ENCODE measurements at regions not wholly inside any gene's neighbourhood (a gene's known extent, or its start where the extent isn't known, plus 50 kb on each side); places are given as distances from the start of the nearest gene placed in this dataset.

DNA sequence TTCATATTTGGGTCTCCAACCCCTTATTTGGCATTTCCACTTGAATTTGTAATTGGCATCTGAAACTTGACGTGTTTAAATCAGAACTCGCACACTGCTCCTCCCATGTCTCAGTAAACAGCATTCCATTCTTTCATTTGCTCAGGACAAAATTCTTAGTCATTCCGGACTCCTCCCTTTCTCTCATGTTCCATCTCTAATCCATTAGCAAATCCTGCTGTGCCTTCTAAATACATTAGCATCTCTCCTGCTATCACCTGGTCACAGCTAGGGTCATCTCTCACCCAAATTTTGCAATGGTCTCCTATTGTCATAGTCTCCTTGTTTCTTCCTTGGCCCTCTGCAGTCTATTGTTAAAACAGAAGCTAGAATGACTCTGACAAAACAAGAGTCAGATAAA is 119.9 kb upstream of the CADPS start:
- no peak for DNase-seq
- no peak overlapping the region for H3K27ac ChIP-seq
- no peak overlapping the region for H3K4me3 ChIP-seq
- intact Hi-C loops (cut with DNase I) = no loop called here
- H3K9me3 ChIP-seq = no peaks in the 10 kb centered on the region
- TF ChIP-seq POLR2AphosphoS5 (IDR thresholded peaks at IDR 0.05) (no peak), EP300 (IDR thresholded peaks at IDR 0.05) (no peak), POLR2A (IDR thresholded peaks at IDR 0.05) (no peak)
- TF ChIP-seq, protein P1, sequence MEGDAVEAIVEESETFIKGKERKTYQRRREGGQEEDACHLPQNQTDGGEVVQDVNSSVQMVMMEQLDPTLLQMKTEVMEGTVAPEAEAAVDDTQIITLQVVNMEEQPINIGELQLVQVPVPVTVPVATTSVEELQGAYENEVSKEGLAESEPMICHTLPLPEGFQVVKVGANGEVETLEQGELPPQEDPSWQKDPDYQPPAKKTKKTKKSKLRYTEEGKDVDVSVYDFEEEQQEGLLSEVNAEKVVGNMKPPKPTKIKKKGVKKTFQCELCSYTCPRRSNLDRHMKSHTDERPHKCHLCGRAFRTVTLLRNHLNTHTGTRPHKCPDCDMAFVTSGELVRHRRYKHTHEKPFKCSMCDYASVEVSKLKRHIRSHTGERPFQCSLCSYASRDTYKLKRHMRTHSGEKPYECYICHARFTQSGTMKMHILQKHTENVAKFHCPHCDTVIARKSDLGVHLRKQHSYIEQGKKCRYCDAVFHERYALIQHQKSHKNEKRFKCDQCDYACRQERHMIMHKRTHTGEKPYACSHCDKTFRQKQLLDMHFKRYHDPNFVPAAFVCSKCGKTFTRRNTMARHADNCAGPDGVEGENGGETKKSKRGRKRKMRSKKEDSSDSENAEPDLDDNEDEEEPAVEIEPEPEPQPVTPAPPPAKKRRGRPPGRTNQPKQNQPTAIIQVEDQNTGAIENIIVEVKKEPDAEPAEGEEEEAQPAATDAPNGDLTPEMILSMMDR (IDR thresholded peaks at IDR 0.05) = no peak
- H3K36me3 ChIP-seq = no peaks in the 10 kb centered on the region
- no peaks in the 10 kb centered on the region for H3K4me1 ChIP-seq
- H3K27me3 ChIP-seq = no peaks in the 10 kb centered on the region
- 81 to 91% methylated on average over 3 of the region's 3 CpGs for WGBS, 2 donors

DNA sequence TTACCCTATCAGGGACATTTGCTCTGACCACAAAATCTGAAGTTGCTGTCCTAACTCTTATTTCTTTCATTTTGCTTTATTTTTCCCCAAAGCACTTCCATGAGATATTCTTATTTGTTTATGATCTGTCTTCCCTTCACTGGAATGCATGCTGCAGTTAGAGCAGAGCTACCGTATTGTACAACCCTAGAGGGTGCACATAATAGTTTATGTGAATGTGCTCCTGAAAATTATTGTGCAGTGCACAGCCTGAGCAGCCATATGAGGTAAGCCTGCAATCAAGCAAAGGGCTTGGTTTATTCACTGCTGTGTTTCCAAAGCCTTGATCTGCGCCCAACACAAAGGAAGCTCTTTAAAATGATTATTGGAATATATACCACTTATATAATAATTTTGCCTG is 120.3 kb upstream of the CADPS start:
- WGBS, 2 donors = 88% methylated on average over 2 of the region's 2 CpGs
- intact Hi-C loops (cut with DNase I) = no loop called here
- Histone ChIP-seq H3K4me1 (no peaks in the 10 kb centered on the region), H3K4me3 (no peak overlapping the region), H3K9me3 (no peaks in the 10 kb centered on the region), H3K27me3 (no peaks in the 10 kb centered on the region), H3K36me3 (no peaks in the 10 kb centered on the region), H3K27ac (no peak overlapping the region)
- no peak for DNase-seq
- TF ChIP-seq POLR2A (IDR thresholded peaks at IDR 0.05) (no peak), EP300 (IDR thresholded peaks at IDR 0.05) (no peak), POLR2AphosphoS5 (IDR thresholded peaks at IDR 0.05) (no peak)
- TF ChIP-seq, protein P1 (IDR thresholded peaks at IDR 0.05) = no peak

DNA sequence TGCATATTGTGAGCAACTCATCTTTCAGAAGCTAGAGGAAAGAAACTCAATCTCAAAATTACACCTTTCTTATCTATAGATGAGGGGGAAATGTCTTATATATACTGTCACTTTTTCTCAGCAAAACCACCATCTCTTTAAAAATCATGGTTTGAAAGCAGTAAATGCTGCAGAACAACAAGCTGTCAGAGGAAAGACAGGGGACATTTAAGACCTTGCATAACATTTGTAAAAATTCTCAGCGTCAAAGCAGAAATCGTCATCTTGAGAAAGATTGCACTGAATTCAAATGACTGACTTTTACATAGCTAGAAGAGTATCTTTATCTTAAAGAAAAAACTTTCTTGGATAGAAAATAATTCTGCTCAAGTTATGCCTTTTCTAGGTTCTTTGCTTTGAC is 122.2 kb upstream of the CADPS start:
- intact Hi-C loops (cut with DNase I) = no loop called here
- no peak for DNase-seq
- 93 to 98% methylated on average over 2 of the region's 2 CpGs for WGBS, 2 donors
- no peak overlapping the region for H3K4me3 ChIP-seq
- H3K4me1 ChIP-seq = no peaks in the 10 kb centered on the region
- H3K27ac ChIP-seq = no peak overlapping the region
- no peaks in the 10 kb centered on the region for H3K9me3 ChIP-seq
- H3K27me3 ChIP-seq = no peaks in the 10 kb centered on the region
- no peaks in the 10 kb centered on the region for H3K36me3 ChIP-seq
- TF ChIP-seq POLR2A (IDR thresholded peaks at IDR 0.05) (no peak), EP300 (IDR thresholded peaks at IDR 0.05) (no peak), POLR2AphosphoS5 (IDR thresholded peaks at IDR 0.05) (no peak)
- TF ChIP-seq, protein P1 (IDR thresholded peaks at IDR 0.05) = no peak

DNA sequence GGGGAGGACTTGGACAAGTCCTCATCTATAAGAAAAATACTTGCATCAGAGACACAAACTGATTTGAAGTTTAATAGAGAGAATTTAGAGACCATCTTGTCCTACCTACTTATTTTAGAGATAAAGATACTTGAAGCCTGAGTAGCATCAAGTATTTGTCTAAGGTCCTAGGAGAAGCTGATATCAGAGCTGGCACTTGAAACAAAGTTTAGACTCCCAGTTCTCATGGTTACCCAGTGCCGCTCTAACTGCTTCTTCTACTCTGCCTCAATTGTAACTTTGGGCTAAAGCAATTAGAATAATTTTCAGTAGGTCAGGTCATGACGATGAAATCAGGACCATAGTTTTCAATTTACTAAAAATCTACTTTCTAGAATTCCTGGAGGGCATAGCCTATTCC is 123.9 kb upstream of the CADPS start:
- no peak overlapping the region for H3K4me3 ChIP-seq
- H3K9me3 ChIP-seq = peaks cover 0 to 4% (median 0%) of the 10 kb centered on the region in 4 donors
- no peaks in the 10 kb centered on the region for H3K27me3 ChIP-seq
- 38 to 42% methylated on average over 2 of the region's 2 CpGs for WGBS, 2 donors
- no peak for DNase-seq
- no peaks in the 10 kb centered on the region for H3K4me1 ChIP-seq
- no peaks in the 10 kb centered on the region for H3K36me3 ChIP-seq
- TF ChIP-seq POLR2A (IDR thresholded peaks at IDR 0.05) (no peak), EP300 (IDR thresholded peaks at IDR 0.05) (no peak), POLR2AphosphoS5 (IDR thresholded peaks at IDR 0.05) (no peak)
- TF ChIP-seq, protein P1 (IDR thresholded peaks at IDR 0.05) = no peak
- H3K27ac ChIP-seq = no peak overlapping the region
- intact Hi-C loops (cut with DNase I) = no loop called here

DNA sequence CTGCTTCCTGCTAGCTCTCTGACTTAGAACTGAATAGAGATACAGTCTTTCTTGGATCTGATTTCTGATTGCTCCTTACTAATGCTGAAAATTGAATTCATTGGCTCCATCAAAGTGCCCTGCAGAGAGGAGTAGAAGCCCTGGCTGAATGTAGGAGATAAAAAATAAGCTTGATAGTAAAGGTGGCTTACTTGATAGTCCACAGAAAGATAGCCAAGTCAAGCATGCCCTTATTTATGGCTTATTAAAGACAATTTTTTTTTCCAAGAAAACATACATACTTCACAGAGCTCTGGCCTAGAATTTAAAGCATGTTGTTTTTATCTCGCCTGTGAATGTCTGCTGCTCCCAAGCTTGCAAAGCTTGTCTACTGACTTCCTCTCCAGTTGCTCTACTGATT is 124.6 kb upstream of the CADPS start:
- Histone ChIP-seq H3K27ac (no peak overlapping the region), H3K36me3 (no peaks in the 10 kb centered on the region), H3K4me3 (no peak overlapping the region), H3K9me3 (peaks cover 0 to 4% (median 0%) of the 10 kb centered on the region in 4 donors), H3K4me1 (no peaks in the 10 kb centered on the region), H3K27me3 (no peaks in the 10 kb centered on the region)
- WGBS, 2 donors = 75 to 83% methylated on average over 1 of the region's 1 CpG
- intact Hi-C loops (cut with DNase I) = no loop called here
- TF ChIP-seq POLR2A (IDR thresholded peaks at IDR 0.05) (no peak), POLR2AphosphoS5 (IDR thresholded peaks at IDR 0.05) (no peak), EP300 (IDR thresholded peaks at IDR 0.05) (no peak)
- TF ChIP-seq, protein P1 (IDR thresholded peaks at IDR 0.05) = no peak
- DNase-seq = no peak

All from sigmoid colon (tissue), 6 donors.